CD14-positive monocyte (primary cell): ENCODE measurements at regions not wholly inside any gene's neighbourhood (a gene's known extent, or its start where the extent isn't known, plus 50 kb on each side); places are given as distances from the start of the nearest gene placed in this dataset.

Source experiments
- DNase-seq, 3 donors: peaks; one replicate each; pipeline ENCODE4 v3.0.0-alpha.2; 2011 to 2022
- H2AFZ ChIP-seq: 2 replicates; pipeline ENCODE4 v1.6.0; 2012; ENCODE audit warnings: mild to moderate bottlenecking, low read depth, low read length, inconsistent platforms; ENCODE audit not compliant: insufficient read depth, poor library complexity, severe bottlenecking
- H3K27ac ChIP-seq, 2 donors: 1 replicate in 1 of 2; 2 replicates in 1 of 2; pipeline ENCODE4 v1.5.1; 2012 to 2013; ENCODE audit warnings: low read length in 2 of 2, control low read depth in 1 of 2, inconsistent platforms in 1 of 2, low read depth in 1 of 2, mild to moderate bottlenecking in 1 of 2
- H3K27me3 ChIP-seq, 2 donors: one replicate each; pipeline versions ENCODE4 v1.6.0 to v1.6.1; 2011 to 2013; ENCODE audit warnings: low read length in 2 of 2; ENCODE audit not compliant: control insufficient read depth in 2 of 2, insufficient read depth in 2 of 2
- H3K36me3 ChIP-seq, 2 donors: replicated peaks in 1 of 2; 1 replicate in 1 of 2; 2 replicates in 1 of 2; pipeline versions ENCODE4 v1.5.1 to v1.6.1; 2012 to 2013; ENCODE audit warnings: low read length in 2 of 2, control low read depth in 1 of 2, inconsistent platforms in 1 of 2, mild to moderate bottlenecking in 1 of 2; ENCODE audit not compliant: insufficient read depth in 2 of 2, control insufficient read depth in 1 of 2
- H3K4me1 ChIP-seq, 2 donors: 1 replicate in 1 of 2; 2 replicates in 1 of 2; pipeline versions ENCODE4 v1.5.1 to v1.6.1; 2012 to 2013; ENCODE audit warnings: low read length in 2 of 2, control low read depth in 1 of 2, inconsistent platforms in 1 of 2, mild to moderate bottlenecking in 1 of 2, moderate library complexity in 1 of 2; ENCODE audit not compliant: insufficient read depth in 2 of 2, control insufficient read depth in 1 of 2
- H3K4me2 ChIP-seq: replicated peaks from 2 replicates; pipeline ENCODE3; 2012; ENCODE audit warnings: low read length, moderate library complexity, mild to moderate bottlenecking; ENCODE audit not compliant: poor library complexity, severe bottlenecking; ENCODE audit errors: extremely low read depth
- H3K4me3 ChIP-seq, 3 experiments: fragments of 200-600 bp in 1 of 3; sonication (generic) in 1 of 3; replicated peaks in 1 of 3; 1 replicate in 2 of 3; 2 replicates in 1 of 3; pipeline ENCODE4 v1.5.1; 2011 to 2013; ENCODE audit warnings: low read length in 3 of 3, mild to moderate bottlenecking in 3 of 3, control low read depth in 2 of 3, low read depth in 2 of 3, inconsistent platforms in 1 of 3, moderate library complexity in 1 of 3
- H3K79me2 ChIP-seq: 2 replicates; pipeline ENCODE4 v1.6.0; 2012; ENCODE audit warnings: mild to moderate bottlenecking, control low read depth, inconsistent platforms, low read length, moderate library complexity; ENCODE audit not compliant: insufficient read depth
- H3K9ac ChIP-seq: 2 replicates; pipeline ENCODE4 v1.6.0; 2017; ENCODE audit warnings: low read length, mild to moderate bottlenecking; ENCODE audit not compliant: insufficient read depth, poor library complexity, severe bottlenecking
- H3K9me3 ChIP-seq, 2 donors: replicated peaks in 1 of 2; 1 replicate in 1 of 2; 2 replicates in 1 of 2; pipeline versions ENCODE4 v1.5.1 to v1.6.1; 2012 to 2013; ENCODE audit warnings: low read length in 2 of 2, control low read depth in 1 of 2; ENCODE audit not compliant: control insufficient read depth in 1 of 2, insufficient read depth in 1 of 2
- H4K20me1 ChIP-seq: 2 replicates; pipeline ENCODE4 v1.6.0; 2012; ENCODE audit warnings: mild to moderate bottlenecking, low read length, control low read depth, moderate library complexity; ENCODE audit not compliant: insufficient read depth
- H3K27ac Mint-ChIP-seq, 7 donors: one replicate each; pipeline ENCODE4 v1.8.0; 2020; ENCODE audit warnings: mild to moderate bottlenecking in 7 of 7, mixed read lengths in 7 of 7, moderate library complexity in 6 of 7, inconsistent platforms in 2 of 7
- H3K27me3 Mint-ChIP-seq, 3 donors: one replicate each; pipeline ENCODE4 v1.8.0; 2021 to 2022; ENCODE audit warnings: low read depth in 3 of 3, mild to moderate bottlenecking in 3 of 3, mixed read lengths in 3 of 3, moderate library complexity in 3 of 3, inconsistent platforms in 1 of 3
- H3K36me3 Mint-ChIP-seq, 2 donors: one replicate each; pipeline ENCODE4 v1.8.0; 2020; ENCODE audit warnings: mixed read lengths in 2 of 2, inconsistent platforms in 1 of 2, mild to moderate bottlenecking in 1 of 2
- H3K4me1 Mint-ChIP-seq: one replicate; pipeline ENCODE4 v1.8.0; 2020; ENCODE audit warnings: mild to moderate bottlenecking, mixed read lengths
- H3K4me3 Mint-ChIP-seq, 2 donors: one replicate each; pipeline ENCODE4 v1.8.0; 2020; ENCODE audit warnings: mild to moderate bottlenecking in 2 of 2, mixed read lengths in 2 of 2, moderate library complexity in 1 of 2
- H3K9me3 Mint-ChIP-seq, 7 donors: one replicate each; pipeline ENCODE4 v1.8.0; 2020 to 2022; ENCODE audit warnings: mixed read lengths in 7 of 7, mild to moderate bottlenecking in 6 of 7, moderate library complexity in 6 of 7, inconsistent platforms in 2 of 7
- WGBS: methylation state at CpG from one replicate; pipeline ENCODE4 v1.1.5; 2013; ENCODE audit warnings: missing lambda C conversion rate; ENCODE audit not compliant: insufficient coverage; 5-methylcytosine and 5-hydroxymethylcytosine counted together
- intact Hi-C, 2 donors: fragments of 100-400 bp; cut with micrococcal nuclease; formaldehyde crosslinking; loops; one replicate each; pipeline versions ENCODE4 v1.15.0 to v1.15.1; 2023
- TF ChIP-seq, protein P1 (sequence below): fragments of 200-600 bp; IDR thresholded peaks from one replicate; pipeline ENCODE4 v1.8.0; 2022; ENCODE audit warnings: antibody characterized with exemption, mild to moderate bottlenecking

DNA sequence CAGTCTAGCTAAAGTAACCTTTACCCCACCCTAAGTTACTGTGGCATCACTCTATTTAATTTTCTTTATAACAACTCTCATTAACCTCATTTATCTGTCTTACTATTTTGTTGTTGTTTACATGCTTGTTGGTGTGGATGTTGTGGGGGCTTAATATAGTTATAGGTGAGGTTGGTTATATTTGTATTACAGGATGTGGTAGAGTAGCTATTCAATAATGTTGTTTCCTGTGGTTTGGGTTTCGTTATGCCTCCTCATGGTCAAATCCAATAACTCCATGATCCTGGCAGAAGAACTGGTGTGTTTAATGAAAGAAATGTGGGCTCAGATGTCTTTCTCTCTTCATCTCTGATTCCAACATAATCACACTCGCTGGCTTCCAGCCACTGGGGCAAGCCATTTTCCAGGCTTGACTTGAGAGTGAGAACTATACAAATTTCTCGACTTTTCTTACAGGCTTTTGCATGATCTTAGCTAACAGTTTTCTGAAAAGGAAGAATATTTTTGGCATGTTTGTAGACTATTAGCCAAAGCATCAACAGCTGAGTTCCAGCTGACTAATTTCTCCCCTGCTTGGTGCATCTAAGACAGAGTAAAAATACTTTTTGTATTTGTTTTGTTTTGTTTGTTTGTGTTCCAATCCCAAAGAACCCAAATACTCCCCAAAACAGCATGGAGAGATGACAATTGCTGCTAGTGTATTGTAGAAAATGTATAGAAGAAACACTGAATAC lies 303.7 kb upstream of the PAPPA start:
- H3K36me3 ChIP-seq: no peaks in the 10 kb centered on the region
- Mint-ChIP-seq H3K27ac (no peak overlapping the region), H3K27me3 (peaks cover 0 to 2% (median 0%) of the 10 kb centered on the region in 3 donors), H3K36me3 (no peaks in the 10 kb centered on the region), H3K4me3 (no peak overlapping the region), H3K4me1 (no peaks in the 10 kb centered on the region), H3K9me3 (peaks cover 0 to 5% (median 0%) of the 10 kb centered on the region in 7 donors)
- H2AFZ ChIP-seq: no peak overlapping the region
- no peak overlapping the region for H3K4me3 ChIP-seq
- H3K4me1 ChIP-seq: no peaks in the 10 kb centered on the region
- no peak overlapping the region for H3K27ac ChIP-seq
- H3K79me2 ChIP-seq: no peaks in the 10 kb centered on the region
- no CpG with 5 or more reads among the region's 3 CpGs for WGBS
- no peaks in the 10 kb centered on the region for H3K9me3 ChIP-seq
- intact Hi-C loops: no loop called here
- no peak for DNase-seq
- TF ChIP-seq, protein P1, sequence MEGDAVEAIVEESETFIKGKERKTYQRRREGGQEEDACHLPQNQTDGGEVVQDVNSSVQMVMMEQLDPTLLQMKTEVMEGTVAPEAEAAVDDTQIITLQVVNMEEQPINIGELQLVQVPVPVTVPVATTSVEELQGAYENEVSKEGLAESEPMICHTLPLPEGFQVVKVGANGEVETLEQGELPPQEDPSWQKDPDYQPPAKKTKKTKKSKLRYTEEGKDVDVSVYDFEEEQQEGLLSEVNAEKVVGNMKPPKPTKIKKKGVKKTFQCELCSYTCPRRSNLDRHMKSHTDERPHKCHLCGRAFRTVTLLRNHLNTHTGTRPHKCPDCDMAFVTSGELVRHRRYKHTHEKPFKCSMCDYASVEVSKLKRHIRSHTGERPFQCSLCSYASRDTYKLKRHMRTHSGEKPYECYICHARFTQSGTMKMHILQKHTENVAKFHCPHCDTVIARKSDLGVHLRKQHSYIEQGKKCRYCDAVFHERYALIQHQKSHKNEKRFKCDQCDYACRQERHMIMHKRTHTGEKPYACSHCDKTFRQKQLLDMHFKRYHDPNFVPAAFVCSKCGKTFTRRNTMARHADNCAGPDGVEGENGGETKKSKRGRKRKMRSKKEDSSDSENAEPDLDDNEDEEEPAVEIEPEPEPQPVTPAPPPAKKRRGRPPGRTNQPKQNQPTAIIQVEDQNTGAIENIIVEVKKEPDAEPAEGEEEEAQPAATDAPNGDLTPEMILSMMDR: no peak
- H4K20me1 ChIP-seq: no peaks in the 10 kb centered on the region
- no peak overlapping the region for H3K9ac ChIP-seq
- H3K27me3 ChIP-seq: no peaks in the 10 kb centered on the region
- H3K4me2 ChIP-seq: no peak overlapping the region

DNA sequence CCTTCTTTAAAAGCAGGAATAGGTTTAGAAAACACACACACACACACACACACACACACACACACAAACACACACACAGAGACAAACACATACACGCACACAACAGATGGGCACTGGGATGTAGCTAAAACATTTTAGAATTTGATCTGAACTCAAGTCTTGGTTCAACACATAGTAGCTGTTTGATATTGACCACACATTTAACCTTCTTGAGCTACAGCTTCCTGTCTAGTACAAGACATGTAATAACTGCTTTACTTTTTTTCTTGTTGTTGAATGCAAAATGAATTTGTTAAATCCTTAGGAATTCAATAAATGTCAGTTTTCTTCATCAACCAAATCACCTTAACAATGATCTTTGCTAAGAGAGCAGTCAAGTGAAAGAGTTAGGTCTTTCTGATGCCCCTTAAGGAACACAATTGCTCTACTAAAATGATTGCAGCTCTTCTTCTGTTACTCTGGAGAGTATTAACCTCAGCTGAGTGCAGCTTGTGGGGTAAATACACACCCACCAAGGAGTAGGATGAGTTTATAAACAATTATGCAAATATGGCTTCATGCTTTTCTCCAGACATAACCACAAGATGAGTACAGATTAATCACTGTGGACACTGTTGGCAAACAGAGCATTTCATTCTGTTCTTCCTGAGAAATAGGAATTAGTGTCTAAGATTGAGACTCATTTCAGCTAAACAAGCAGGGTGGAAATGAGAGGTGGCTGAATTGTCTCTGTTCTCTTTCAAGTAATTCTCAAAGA lies 302.9 kb upstream of the PAPPA start:
- H4K20me1 ChIP-seq: no peaks in the 10 kb centered on the region

More for the DNA sequence above, 302.9 kb upstream of the PAPPA start:
- Histone ChIP-seq H2AFZ (no peak overlapping the region), H3K9ac (no peak overlapping the region), H3K36me3 (no peaks in the 10 kb centered on the region), H3K4me2 (no peak overlapping the region), H3K79me2 (no peaks in the 10 kb centered on the region), H3K27ac (no peak overlapping the region), H3K9me3 (no peaks in the 10 kb centered on the region), H3K4me1 (no peaks in the 10 kb centered on the region), H3K27me3 (no peaks in the 10 kb centered on the region), H3K4me3 (no peak overlapping the region)
- TF ChIP-seq, protein P1: no peak
- DNase-seq: no peak
- intact Hi-C loops: no loop called here
- no CpG with 5 or more reads among the region's 1 CpG for WGBS
- Mint-ChIP-seq H3K27me3 (peaks cover 0 to 2% (median 0%) of the 10 kb centered on the region in 3 donors), H3K4me3 (no peak overlapping the region), H3K36me3 (no peaks in the 10 kb centered on the region), H3K27ac (no peak overlapping the region), H3K4me1 (no peaks in the 10 kb centered on the region), H3K9me3 (peaks cover 0 to 5% (median 0%) of the 10 kb centered on the region in 7 donors)
